Activated T-helper 2 cell treated with anti-CD3 and anti-CD28 coated beads, Interferon-gamma antibody, Interleukin-2, Interleukin-4, amounts not matched to agents 10 μg/mL and 5 μg/mL and 100 μg/mL, durations not matched to agents 14 hours and 24 hours and 36 hours (primary cell): ENCODE measurements at regions not wholly inside any gene's neighbourhood (a gene's known extent, or its start where the extent isn't known, plus 50 kb on each side); places are given as distances from the start of the nearest gene placed in this dataset.

Source experiments
- DNase-seq: peaks from one replicate; pipeline ENCODE4 v3.0.0; 2021; ENCODE audit warnings: low spot score
- H3K27ac Mint-ChIP-seq: one replicate; pipeline ENCODE4 v1.8.0; 2021; ENCODE audit warnings: mixed read lengths
- H3K27me3 Mint-ChIP-seq: one replicate; pipeline ENCODE4 v1.8.0; 2021; ENCODE audit warnings: low read depth, mixed read lengths
- H3K36me3 Mint-ChIP-seq: one replicate; pipeline ENCODE4 v1.8.0; 2021; ENCODE audit warnings: low read depth, mixed read lengths
- H3K4me1 Mint-ChIP-seq: one replicate; pipeline ENCODE4 v1.8.0; 2021; ENCODE audit warnings: low read depth, mixed read lengths
- H3K4me3 Mint-ChIP-seq: one replicate; pipeline ENCODE4 v1.8.0; 2021; ENCODE audit warnings: low read depth, mild to moderate bottlenecking, moderate library complexity, mixed read lengths
- H3K9me3 Mint-ChIP-seq: one replicate; pipeline ENCODE4 v1.8.0; 2021; ENCODE audit warnings: mixed read lengths
- intact Hi-C: fragments of 100-400 bp; cut with micrococcal nuclease; formaldehyde crosslinking; loops from one replicate; pipeline ENCODE4 v1.15.1; 2023

GRCh38 chr16:65919986-65920376 lies 446.5 kb upstream of the CDH5 start:
- no peak overlapping the region for H3K4me3 Mint-ChIP-seq
- intact Hi-C loops, result no loop called here
- H3K4me1 Mint-ChIP-seq, result no peaks in the 10 kb centered on the region
- no peaks in the 10 kb centered on the region for H3K27me3 Mint-ChIP-seq
- H3K9me3 Mint-ChIP-seq, result no peaks in the 10 kb centered on the region
- no peak for DNase-seq
- no peak overlapping the region for H3K27ac Mint-ChIP-seq
- H3K36me3 Mint-ChIP-seq, result no peaks in the 10 kb centered on the region

GRCh38 chr16:65919145-65919985 lies 447.1 kb upstream of the CDH5 start:
- no peak overlapping the region for H3K27ac Mint-ChIP-seq
- no peaks in the 10 kb centered on the region for H3K36me3 Mint-ChIP-seq
- H3K4me1 Mint-ChIP-seq, result no peaks in the 10 kb centered on the region
- H3K27me3 Mint-ChIP-seq, result no peaks in the 10 kb centered on the region
- H3K4me3 Mint-ChIP-seq, result no peak overlapping the region
- H3K9me3 Mint-ChIP-seq, result no peaks in the 10 kb centered on the region
- intact Hi-C loops, result no loop called here
- no peak for DNase-seq

DNA sequence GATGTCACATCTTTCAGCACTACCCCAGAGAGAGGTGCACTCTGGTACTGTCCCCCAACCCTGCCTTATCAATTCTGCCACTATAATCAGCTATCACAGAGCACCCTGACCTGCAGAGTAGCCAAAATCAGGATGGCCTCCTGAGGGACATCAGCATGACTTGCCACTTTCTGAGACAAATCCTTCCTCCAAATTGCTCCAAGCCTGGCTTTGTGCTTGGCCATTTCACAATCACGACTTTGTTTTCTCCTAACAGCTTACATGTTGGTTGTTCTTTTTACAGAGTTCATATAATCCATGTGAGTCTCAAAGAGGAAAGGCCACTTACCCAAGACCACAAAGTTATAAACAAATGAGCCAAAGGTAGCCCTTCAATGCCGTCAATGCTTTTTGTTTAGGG lies 449.0 kb upstream of the CDH5 start:
- no peaks in the 10 kb centered on the region for H3K36me3 Mint-ChIP-seq
- H3K27ac Mint-ChIP-seq, result no peak overlapping the region
- no peaks in the 10 kb centered on the region for H3K9me3 Mint-ChIP-seq
- H3K4me1 Mint-ChIP-seq, result no peaks in the 10 kb centered on the region
- DNase-seq, result no peak
- H3K4me3 Mint-ChIP-seq, result no peak overlapping the region
- intact Hi-C loops, result no loop called here
- no peaks in the 10 kb centered on the region for H3K27me3 Mint-ChIP-seq

DNA sequence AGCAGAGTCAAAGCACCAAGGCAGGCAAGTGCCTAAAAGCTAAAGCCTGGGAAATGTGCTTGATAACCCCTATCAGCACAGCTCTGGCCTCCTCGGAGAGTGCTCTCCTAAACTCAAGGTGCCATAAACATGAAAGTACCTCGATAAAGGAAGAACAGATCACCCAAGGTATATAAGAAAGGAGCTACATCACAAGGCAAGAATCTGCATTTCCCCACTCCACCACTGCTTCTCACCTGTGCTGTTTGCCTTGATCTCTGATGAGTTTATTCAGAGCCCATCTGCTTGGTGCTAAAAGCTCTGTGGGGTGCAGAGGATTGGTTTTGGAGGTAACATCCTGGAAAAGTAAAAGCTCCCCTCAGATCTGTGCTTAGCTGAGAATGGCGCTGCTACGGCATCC lies 449.5 kb upstream of the CDH5 start:
- DNase-seq, result no peak
- H3K27me3 Mint-ChIP-seq, result no peaks in the 10 kb centered on the region
- no peak overlapping the region for H3K4me3 Mint-ChIP-seq
- no peaks in the 10 kb centered on the region for H3K4me1 Mint-ChIP-seq
- H3K36me3 Mint-ChIP-seq, result no peaks in the 10 kb centered on the region
- H3K9me3 Mint-ChIP-seq, result no peaks in the 10 kb centered on the region
- intact Hi-C loops, result no loop called here
- no peak overlapping the region for H3K27ac Mint-ChIP-seq

DNA sequence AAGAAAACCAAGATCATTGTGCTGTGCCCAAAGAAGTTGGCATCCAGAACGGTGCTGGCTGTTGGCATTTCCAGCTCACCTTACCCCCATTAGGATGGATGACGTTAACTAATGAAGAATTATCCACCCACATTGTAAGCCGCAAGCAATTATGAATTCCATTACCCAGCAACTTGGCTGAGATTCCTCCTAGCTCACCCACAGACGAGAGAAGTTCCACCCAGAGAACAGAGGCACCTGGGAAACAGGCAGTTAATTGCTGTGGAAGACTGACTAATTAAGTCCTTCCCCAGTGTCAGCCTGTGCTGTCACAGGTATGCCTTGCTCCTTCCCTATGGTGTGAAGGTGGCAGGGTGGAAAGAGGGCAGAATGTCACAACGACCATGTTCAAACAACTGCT lies 456.2 kb upstream of the CDH5 start:
- Mint-ChIP-seq H3K27ac (no peak overlapping the region), H3K4me1 (no peaks in the 10 kb centered on the region), H3K9me3 (no peaks in the 10 kb centered on the region), H3K36me3 (no peaks in the 10 kb centered on the region), H3K4me3 (no peak overlapping the region), H3K27me3 (no peaks in the 10 kb centered on the region)
- no peak for DNase-seq
- intact Hi-C loops, result no loop called here

GRCh38 chr16:65909310-65910050 lies 457.0 kb upstream of the CDH5 start:
- DNase-seq, result no peak
- H3K4me3 Mint-ChIP-seq, result no peak overlapping the region
- no peaks in the 10 kb centered on the region for H3K4me1 Mint-ChIP-seq
- H3K27ac Mint-ChIP-seq, result no peak overlapping the region
- no peaks in the 10 kb centered on the region for H3K9me3 Mint-ChIP-seq
- intact Hi-C loops, result no loop called here
- no peaks in the 10 kb centered on the region for H3K36me3 Mint-ChIP-seq
- H3K27me3 Mint-ChIP-seq, result no peaks in the 10 kb centered on the region

- H3K27ac Mint-ChIP-seq, result no peak overlapping the region
- no peaks in the 10 kb centered on the region for H3K36me3 Mint-ChIP-seq
- DNase-seq, result no peak
- no peaks in the 10 kb centered on the region for H3K27me3 Mint-ChIP-seq
- intact Hi-C loops, result no loop called here
- no peaks in the 10 kb centered on the region for H3K9me3 Mint-ChIP-seq
- H3K4me3 Mint-ChIP-seq, result no peak overlapping the region
- no peaks in the 10 kb centered on the region for H3K4me1 Mint-ChIP-seq
These were observed 457.9 kb upstream of the CDH5 start for GRCh38 chr16:65908568-65908967.

GRCh38 chr16:65905331-65905730 lies 461.2 kb upstream of the CDH5 start:
- Mint-ChIP-seq H3K36me3 (no peaks in the 10 kb centered on the region), H3K9me3 (no peaks in the 10 kb centered on the region), H3K4me3 (no peak overlapping the region), H3K27me3 (no peaks in the 10 kb centered on the region), H3K4me1 (no peaks in the 10 kb centered on the region), H3K27ac (no peak overlapping the region)
- intact Hi-C loops, result no loop called here
- no peak for DNase-seq

GRCh38 chr16:65896448-65897153 lies 469.9 kb upstream of the CDH5 start:
- no peak for DNase-seq
- Mint-ChIP-seq H3K27me3 (no peaks in the 10 kb centered on the region), H3K9me3 (no peaks in the 10 kb centered on the region), H3K27ac (no peak overlapping the region), H3K4me3 (no peak overlapping the region), H3K4me1 (no peaks in the 10 kb centered on the region), H3K36me3 (no peaks in the 10 kb centered on the region)
- intact Hi-C loops, result no loop called here

GRCh38 chr16:65895906-65896305 lies 470.6 kb upstream of the CDH5 start:
- no peak for DNase-seq
- no peaks in the 10 kb centered on the region for H3K4me1 Mint-ChIP-seq
- H3K9me3 Mint-ChIP-seq, result no peaks in the 10 kb centered on the region
- intact Hi-C loops, result no loop called here
- no peak overlapping the region for H3K4me3 Mint-ChIP-seq
- no peaks in the 10 kb centered on the region for H3K36me3 Mint-ChIP-seq
- no peaks in the 10 kb centered on the region for H3K27me3 Mint-ChIP-seq
- no peak overlapping the region for H3K27ac Mint-ChIP-seq

- intact Hi-C loops, result no loop called here
- no peaks in the 10 kb centered on the region for H3K27me3 Mint-ChIP-seq
- H3K4me1 Mint-ChIP-seq, result no peaks in the 10 kb centered on the region
- H3K4me3 Mint-ChIP-seq, result no peak overlapping the region
- no peak for DNase-seq
- H3K36me3 Mint-ChIP-seq, result no peaks in the 10 kb centered on the region
- no peak overlapping the region for H3K27ac Mint-ChIP-seq
- no peaks in the 10 kb centered on the region for H3K9me3 Mint-ChIP-seq
These were observed 471.0 kb upstream of the CDH5 start for GRCh38 chr16:65895486-65895885.

- intact Hi-C loops, result no loop called here
These were observed 476.3 kb upstream of the CDH5 start for GRCh38 chr16:65890203-65890602.

DNA sequence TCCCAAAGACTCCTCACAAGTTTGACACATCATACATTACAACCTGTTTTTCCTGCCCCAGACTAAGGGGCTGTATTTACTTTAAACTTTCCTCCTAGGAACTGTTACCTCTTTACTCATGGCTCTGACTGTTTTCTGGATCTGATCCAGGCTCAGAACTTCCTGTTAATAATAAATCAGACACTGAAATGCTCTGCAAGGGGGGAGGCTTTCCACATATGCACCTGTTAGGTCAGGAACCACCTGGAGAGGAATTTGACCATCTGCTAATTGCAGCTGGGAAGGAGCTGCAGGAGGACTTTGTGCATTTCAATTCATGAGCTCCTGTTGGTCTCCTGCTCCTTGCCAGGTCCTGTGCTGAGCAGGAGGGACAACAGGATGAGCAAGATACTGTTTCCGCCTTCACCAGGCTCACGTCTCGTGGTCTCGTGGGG lies 476.9 kb upstream of the CDH5 start:
- Mint-ChIP-seq H3K27ac (no peak overlapping the region), H3K4me1 (no peaks in the 10 kb centered on the region), H3K36me3 (no peaks in the 10 kb centered on the region), H3K4me3 (no peak overlapping the region), H3K9me3 (no peaks in the 10 kb centered on the region), H3K27me3 (no peaks in the 10 kb centered on the region)
- no peak for DNase-seq
- intact Hi-C loops, result no loop called here

More at GRCh38 chr16:65890203-65890602, 476.3 kb upstream of the CDH5 start:
- H3K9me3 Mint-ChIP-seq, result no peaks in the 10 kb centered on the region
- no peak overlapping the region for H3K4me3 Mint-ChIP-seq
- no peaks in the 10 kb centered on the region for H3K4me1 Mint-ChIP-seq
- no peak for DNase-seq
- H3K36me3 Mint-ChIP-seq, result no peaks in the 10 kb centered on the region
- no peaks in the 10 kb centered on the region for H3K27me3 Mint-ChIP-seq
- no peak overlapping the region for H3K27ac Mint-ChIP-seq
